Loucy (cell line): ENCODE measurements at regions not wholly inside any gene's neighbourhood (a gene's known extent, or its start where the extent isn't known, plus 50 kb on each side); places are given as distances from the start of the nearest gene placed in this dataset.

ENCODE experiments used
- EZH2phosphoT487 ChIP-seq: fragments of 200-600 bp; IDR thresholded peaks from 2 replicates; pipeline ENCODE4 v1.6.1; 2018; ENCODE audit warnings: antibody characterized with exemption, mild to moderate bottlenecking, moderate library complexity, borderline replicate concordance
- TF ChIP-seq, protein P1 (sequence below): fragments of 200-600 bp; sonication (generic); conservative IDR thresholded peaks from 2 replicates; pipeline ENCODE4 v1.5.1; 2014; ENCODE audit warnings: mild to moderate bottlenecking, antibody characterized with exemption, low read length

DNA sequence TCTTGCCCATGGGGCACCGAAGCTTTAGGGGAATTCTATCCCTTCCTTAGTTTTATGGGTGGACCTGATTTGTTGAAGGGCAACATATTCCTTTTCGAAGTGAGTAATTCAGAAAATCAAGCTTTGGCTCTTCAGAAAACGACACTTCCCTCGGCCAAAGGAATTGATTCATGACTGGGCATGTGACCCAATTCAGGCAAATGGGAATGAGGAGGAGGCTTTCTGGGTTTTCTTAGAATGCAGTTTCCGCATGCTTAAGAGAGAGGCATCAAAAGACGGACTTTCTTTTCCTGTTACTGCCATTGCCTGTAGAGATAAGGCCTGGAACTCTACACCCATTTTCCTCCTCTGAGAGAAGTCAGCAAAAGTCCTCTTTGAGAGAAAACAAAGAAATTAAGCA, 179.5 kb downstream of the RFPL4B start:
- TF ChIP-seq, protein P1, sequence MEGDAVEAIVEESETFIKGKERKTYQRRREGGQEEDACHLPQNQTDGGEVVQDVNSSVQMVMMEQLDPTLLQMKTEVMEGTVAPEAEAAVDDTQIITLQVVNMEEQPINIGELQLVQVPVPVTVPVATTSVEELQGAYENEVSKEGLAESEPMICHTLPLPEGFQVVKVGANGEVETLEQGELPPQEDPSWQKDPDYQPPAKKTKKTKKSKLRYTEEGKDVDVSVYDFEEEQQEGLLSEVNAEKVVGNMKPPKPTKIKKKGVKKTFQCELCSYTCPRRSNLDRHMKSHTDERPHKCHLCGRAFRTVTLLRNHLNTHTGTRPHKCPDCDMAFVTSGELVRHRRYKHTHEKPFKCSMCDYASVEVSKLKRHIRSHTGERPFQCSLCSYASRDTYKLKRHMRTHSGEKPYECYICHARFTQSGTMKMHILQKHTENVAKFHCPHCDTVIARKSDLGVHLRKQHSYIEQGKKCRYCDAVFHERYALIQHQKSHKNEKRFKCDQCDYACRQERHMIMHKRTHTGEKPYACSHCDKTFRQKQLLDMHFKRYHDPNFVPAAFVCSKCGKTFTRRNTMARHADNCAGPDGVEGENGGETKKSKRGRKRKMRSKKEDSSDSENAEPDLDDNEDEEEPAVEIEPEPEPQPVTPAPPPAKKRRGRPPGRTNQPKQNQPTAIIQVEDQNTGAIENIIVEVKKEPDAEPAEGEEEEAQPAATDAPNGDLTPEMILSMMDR: no peak
- no peak for TF ChIP-seq EZH2phosphoT487
